Heart right ventricle (tissue), 16 donors: ENCODE measurements at regions not wholly inside any gene's neighbourhood (a gene's known extent, or its start where the extent isn't known, plus 50 kb on each side); places are given as distances from the start of the nearest gene placed in this dataset.

ENCODE experiments used
- ATAC-seq, 8 donors: fragments of 200-7000 bp; cut with Tn5 transposase; one replicate each; pipeline ENCODE4 v1.9.1; 2020; ENCODE audit warnings: mild to moderate bottlenecking in 8 of 8, moderate library complexity in 8 of 8, moderate number of reproducible peaks in 1 of 8
- DNase-seq, 2 donors: peaks; one replicate each; pipeline ENCODE4 v3.0.0-alpha.2; 2020
- H3K27ac ChIP-seq, 10 donors: fragments of 200-600 bp; sonication (generic) in 2 of 10; one replicate each; pipeline versions ENCODE4 v1.5.0 to v1.8.0; 2020 to 2022; ENCODE audit warnings: mild to moderate bottlenecking in 3 of 10
- H3K27me3 ChIP-seq, 7 donors: fragments of 200-600 bp; one replicate each; pipeline ENCODE4 v1.8.0; 2021 to 2022; ENCODE audit warnings: mild to moderate bottlenecking in 2 of 7
- H3K36me3 ChIP-seq, 9 donors: fragments of 200-600 bp; sonication (generic) in 1 of 9; one replicate each; pipeline versions ENCODE4 v1.5.0 to v1.8.0; 2020 to 2022; ENCODE audit warnings: mild to moderate bottlenecking in 2 of 9
- H3K4me1 ChIP-seq, 9 donors: fragments of 200-600 bp; sonication (generic) in 1 of 9; one replicate each; pipeline versions ENCODE4 v1.5.0 to v1.8.0; 2020 to 2022; ENCODE audit warnings: mild to moderate bottlenecking in 4 of 9
- H3K4me3 ChIP-seq, 10 donors: fragments of 200-600 bp; sonication (generic) in 2 of 10; one replicate each; pipeline versions ENCODE4 v1.5.0 to v1.8.0; 2020 to 2022; ENCODE audit warnings: mild to moderate bottlenecking in 7 of 10, moderate library complexity in 2 of 10
- H3K9me3 ChIP-seq, 11 donors: fragments of 200-600 bp in 10 of 11; sonication (generic) in 2 of 11; one replicate each; pipeline versions ENCODE4 v1.5.0 to v1.8.0; 2013 to 2022; ENCODE audit warnings: mild to moderate bottlenecking in 2 of 11, control low read depth in 1 of 11, moderate library complexity in 1 of 11
- CTCF ChIP-seq, 9 donors: fragments of 200-600 bp; sonication (generic) in 2 of 9; IDR thresholded peaks; one replicate each; pipeline versions ENCODE4 v1.5.0 to v1.8.0; 2021 to 2022; ENCODE audit warnings: antibody characterized with exemption in 9 of 9, mild to moderate bottlenecking in 5 of 9, moderate library complexity in 1 of 9
- WGBS, 2 donors: extraction: QIAGEN DNeasy Blood & Tissue Kit; methylation state at CpG; one replicate each; pipeline ENCODE4 v1.1.7; 2013; ENCODE audit warnings: inconsistent platforms in 1 of 2; 5-methylcytosine and 5-hydroxymethylcytosine counted together
- intact Hi-C, 10 donors: fragments of 100-400 bp; cut with DNase I; formaldehyde crosslinking; loops; one replicate each; pipeline versions ENCODE4 v1.11.1 to v1.14.2; 2022
- donor health status: Arrhythmogenic right ventricular cardiomyopathy.
- donor health status: ischemic (EF 13 %, LVEDD 7.1; RV severe dilation, severe dysfunction).
- donor health status: healthy with polysubstance abuse.
- donor health status: DM: no; HTN: yes; CAD: no.
- donor health status: DM: no; HTN: no; CAD: no.
- donor health status: ischemic (EF 25% LVEDD 6.9; RV normal size, moderate dysfunction).
- donor health status: ischemic (EF 25% LVEDD 5.7; RV mildly dilated, moderate dysfunction).
- donor health status: healthy.
- donor health status: DM: yes; HTN: yes; CAD: no.
- donor health status: Ischemic cardiomyopathy.
- donor health status: ischemic (EF 35%, LVEDD 5.7; RV mildly dilated, moderate dysfunction).
- donor health status: nonischemic (EF 11% LVEDD 7.7; RV severe dilation, severe dysfunction).
- donor health status: DM: yes; HTN: yes; CAD: no.
- donor health status: PGD.
- donor health status: ischemic (EF 29% LVEDD 5.4; RV normal size, mild dysfunction).
- donor health status: nonischemic (EF 23%, LVEDD 6.1; RV moderate dilation, normal function).

- Histone ChIP-seq H3K36me3 (no peaks in the 10 kb centered on the region), H3K27me3 (peaks cover 0 to 3% (median 0%) of the 10 kb centered on the region in 7 donors), H3K9me3 (no peaks in the 10 kb centered on the region), H3K27ac (no peak overlapping the region), H3K4me3 (no peak overlapping the region), H3K4me1 (no peaks in the 10 kb centered on the region)
- DNase-seq: no peak
- WGBS, 2 donors: 23 to 29% methylated on average over 4 of the region's 4 CpGs
- TF ChIP-seq CTCF (IDR thresholded peaks at IDR 0.05): no peak
- intact Hi-C loops: no loop called here
- no peak for ATAC-seq
Observed at GRCh38 chr12:107468182-107468581, 217.4 kb upstream of the PWP1 start.

- no peaks in the 10 kb centered on the region for H3K4me1 ChIP-seq
- no peak for TF ChIP-seq CTCF (IDR thresholded peaks at IDR 0.05)
- no peak for ATAC-seq
- no peaks in the 10 kb centered on the region for H3K36me3 ChIP-seq
- DNase-seq: no peak
- 78 to 93% methylated on average over 4 of the region's 4 CpGs for WGBS, 2 donors
- no peak overlapping the region for H3K27ac ChIP-seq
- H3K27me3 ChIP-seq: peaks cover 0 to 3% (median 0%) of the 10 kb centered on the region in 7 donors
- no peak overlapping the region for H3K4me3 ChIP-seq
- H3K9me3 ChIP-seq: no peaks in the 10 kb centered on the region
- intact Hi-C loops: no loop called here
Observed at GRCh38 chr12:107469011-107469410, 216.6 kb upstream of the PWP1 start.

DNA sequence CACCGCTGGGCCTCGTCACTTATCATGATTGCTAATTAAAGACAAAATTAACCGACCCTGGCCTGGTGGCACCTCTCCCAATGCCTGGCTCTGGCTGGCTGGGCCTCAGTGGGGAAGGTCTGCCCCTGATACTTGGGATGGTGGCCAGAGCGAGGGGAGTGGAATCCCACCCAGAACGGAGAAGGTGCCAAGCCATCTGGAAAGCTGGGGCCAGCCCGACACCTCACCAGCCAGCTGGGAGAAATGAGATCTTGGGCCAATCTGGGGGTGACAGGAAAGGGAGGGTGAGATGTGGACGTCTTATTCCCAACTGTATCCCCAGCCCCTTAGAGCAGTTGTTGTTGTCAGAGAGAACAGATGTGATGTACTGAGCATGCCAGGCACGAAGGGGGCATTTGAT, 215.0 kb upstream of the PWP1 start:
- intact Hi-C loops: no loop called here
- Histone ChIP-seq H3K4me1 (no peaks in the 10 kb centered on the region), H3K36me3 (no peaks in the 10 kb centered on the region), H3K27me3 (peaks cover 0 to 3% (median 0%) of the 10 kb centered on the region in 7 donors), H3K4me3 (no peak overlapping the region), H3K27ac (no peak overlapping the region), H3K9me3 (no peaks in the 10 kb centered on the region)
- DNase-seq: no peak
- TF ChIP-seq CTCF (IDR thresholded peaks at IDR 0.05): no peak
- ATAC-seq: no peak
- 64 to 66% methylated on average over 8 of the region's 8 CpGs for WGBS, 2 donors

- peaks cover 0 to 9% (median 0%) of the 10 kb centered on the region in 7 donors for H3K27me3 ChIP-seq
- no peak for ATAC-seq
- no peak overlapping the region for H3K27ac ChIP-seq
- no peak for TF ChIP-seq CTCF (IDR thresholded peaks at IDR 0.05)
- H3K36me3 ChIP-seq: no peaks in the 10 kb centered on the region
- no peaks in the 10 kb centered on the region for H3K4me1 ChIP-seq
- 91% methylated on average over 6 of the region's 6 CpGs for WGBS, 2 donors
- intact Hi-C loops: no loop called here
- no peaks in the 10 kb centered on the region for H3K9me3 ChIP-seq
- DNase-seq: no peak
- no peak overlapping the region for H3K4me3 ChIP-seq
Observed at GRCh38 chr12:107472308-107472707, 213.3 kb upstream of the PWP1 start.

DNA sequence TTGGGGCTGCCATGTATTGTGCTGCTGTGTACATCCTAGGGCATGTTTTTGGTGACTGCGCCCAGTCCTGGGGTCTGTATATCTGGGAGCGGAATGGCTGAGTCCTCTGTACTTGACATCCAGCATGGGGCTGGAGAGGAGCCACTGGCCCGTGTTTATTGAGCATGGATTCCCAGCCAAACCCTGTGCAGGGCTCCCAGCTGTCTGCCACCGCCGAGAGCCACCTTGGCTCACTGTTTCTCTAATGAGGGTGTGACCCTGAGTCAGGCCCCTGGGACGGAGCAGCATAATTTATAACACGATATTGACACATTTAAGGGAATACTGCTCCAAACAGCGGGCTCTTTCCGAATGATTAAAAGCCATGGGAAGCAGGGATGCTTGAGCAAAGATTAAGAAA, 211.5 kb upstream of the PWP1 start:
- 86 to 90% methylated on average over 9 of the region's 9 CpGs for WGBS, 2 donors
- H3K4me3 ChIP-seq: no peak overlapping the region
- H3K27ac ChIP-seq: no peak overlapping the region
- peaks cover 0 to 9% (median 0%) of the 10 kb centered on the region in 7 donors for H3K27me3 ChIP-seq
- no peaks in the 10 kb centered on the region for H3K4me1 ChIP-seq
- no peaks in the 10 kb centered on the region for H3K36me3 ChIP-seq
- TF ChIP-seq CTCF (IDR thresholded peaks at IDR 0.05): no peak
- intact Hi-C loops: no loop called here
- ATAC-seq (no peak), DNase-seq (no peak)
- H3K9me3 ChIP-seq: no peaks in the 10 kb centered on the region
